A673 (cell line): ENCODE measurements at regions not wholly inside any gene's neighbourhood (a gene's known extent, or its start where the extent isn't known, plus 50 kb on each side); places are given as distances from the start of the nearest gene placed in this dataset.

Experiments used
- BruUV-seq: library from RNA; stranded (reverse); fragments of 400-500 nt; replicated peaks from 2 replicates; lab custom pipeline; 2021; lab: Mats Ljungman, UMichigan
- CTCF ChIA-PET: fragments of 300-600 bp; sonication (Branson Sonifier 250); formaldehyde crosslinking; loops from one replicate; lab custom pipeline; 2022; ENCODE audit warnings: antibody characterized with exemption; lab: Charles Lee
- POLR2A ChIA-PET: fragments of 300-600 bp; sonication (Branson Sonifier 250); formaldehyde crosslinking; loops from one replicate; lab custom pipeline; 2022; ENCODE audit warnings: antibody characterized with exemption; ENCODE audit not compliant: low non-redundant PET; lab: Charles Lee
- DNase-seq: peaks from one replicate; pipeline ENCODE4 v3.0.0-alpha.2; 2015; ENCODE audit warnings: low spot score
- H3K27ac ChIP-seq: fragments of 200-600 bp; sonication (generic); 2 replicates; pipeline ENCODE4 v1.5.1; 2016; ENCODE audit warnings: mixed run types, low read depth, mild to moderate bottlenecking, mixed read lengths, antibody characterized with exemption, low read length; ENCODE audit not compliant: poor library complexity, severe bottlenecking
- H3K27me3 ChIP-seq: fragments of 200-600 bp; sonication (generic); replicated peaks from 2 replicates; pipeline ENCODE4 v1.6.1; 2017; ENCODE audit warnings: mixed run types, low read depth, mild to moderate bottlenecking, mixed read lengths, antibody characterized with exemption, low read length; ENCODE audit not compliant: insufficient read depth, poor library complexity
- H3K36me3 ChIP-seq: fragments of 200-600 bp; sonication (generic); 2 replicates; pipeline ENCODE4 v1.6.1; 2016; ENCODE audit warnings: mixed run types, mild to moderate bottlenecking, mixed read lengths, antibody characterized with exemption, low read length; ENCODE audit not compliant: insufficient read depth, poor library complexity, severe bottlenecking
- H3K4me1 ChIP-seq: fragments of 200-600 bp; sonication (generic); 2 replicates; pipeline ENCODE4 v1.6.1; 2017; ENCODE audit warnings: mixed run types, mild to moderate bottlenecking, mixed read lengths, antibody characterized with exemption, low read length; ENCODE audit not compliant: insufficient read depth, poor library complexity, severe bottlenecking
- H3K4me3 ChIP-seq: fragments of 200-600 bp; sonication (generic); 2 replicates; pipeline ENCODE4 v1.5.1; 2016; ENCODE audit warnings: low read depth, mixed run types, mild to moderate bottlenecking, mixed read lengths, low read length; ENCODE audit not compliant: poor library complexity, severe bottlenecking
- H3K9me3 ChIP-seq: fragments of 200-600 bp; sonication (generic); 2 replicates; pipeline ENCODE4 v1.6.1; 2016; ENCODE audit warnings: mixed run types, low read depth, mild to moderate bottlenecking, mixed read lengths, antibody characterized with exemption, low read length; ENCODE audit not compliant: poor library complexity, severe bottlenecking
- CTCF ChIP-seq: fragments of 300-800, 200-600 bp; sonication (generic); conservative IDR thresholded peaks from 2 replicates; pipeline ENCODE4 v1.5.1; 2017; ENCODE audit warnings: low read depth, mild to moderate bottlenecking, antibody characterized with exemption, low read length, moderate library complexity, mixed read lengths
- EZH2 ChIP-seq: fragments of 200-600 bp; sonication (generic); IDR thresholded peaks from 2 replicates; pipeline ENCODE4 v1.6.1; 2017; ENCODE audit warnings: borderline replicate concordance, low read depth, mild to moderate bottlenecking, mixed read lengths, antibody characterized with exemption, low read length; ENCODE audit not compliant: poor library complexity, severe bottlenecking
- intact Hi-C: fragments of 100-400 bp; cut with micrococcal nuclease; formaldehyde crosslinking; loops from one replicate; pipeline ENCODE4 v1.10.0; 2022; ENCODE audit not compliant: unreplicated experiment

DNA sequence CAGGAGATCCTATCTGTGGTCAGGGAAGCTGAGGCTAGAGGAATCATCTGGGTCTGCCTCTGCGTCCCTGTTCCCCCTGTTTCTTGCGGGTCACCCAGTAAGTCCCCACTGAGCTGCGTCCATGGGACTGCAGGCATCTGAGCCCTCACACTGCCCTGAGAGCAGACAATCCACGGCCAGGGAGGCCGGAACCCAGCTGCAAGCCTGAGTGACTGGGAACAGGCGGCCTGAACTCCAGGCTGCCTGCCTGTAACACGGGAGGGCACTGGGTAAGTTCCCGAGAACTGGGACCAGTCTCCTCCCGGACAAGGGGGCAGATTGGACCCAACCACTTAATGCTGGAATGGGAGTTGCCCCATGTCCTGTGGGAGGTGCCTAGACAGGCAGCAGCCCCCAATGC, 727.4 kb downstream of the BRD1 start:
- peaks cover 18% of the 10 kb centered on the region for H3K4me1 ChIP-seq
- no peak overlapping the region for H3K27ac ChIP-seq
- BruUV-seq = no TSS peak
- no peak for TF ChIP-seq CTCF
- TF ChIP-seq EZH2 = no peak
- H3K36me3 ChIP-seq = no peaks in the 10 kb centered on the region
- ChIA-PET CTCF (no interaction called here), POLR2A (no interaction called here)
- no peaks in the 10 kb centered on the region for H3K9me3 ChIP-seq
- no peak overlapping the region for H3K4me3 ChIP-seq
- H3K27me3 ChIP-seq = no peaks in the 10 kb centered on the region
- DNase-seq = no peak
- intact Hi-C loops = no loop called here

GRCh38 chr22:49099496-49100124, 728.1 kb downstream of the BRD1 start:
- Histone ChIP-seq H3K4me3 (no peak overlapping the region), H3K36me3 (no peaks in the 10 kb centered on the region), H3K27me3 (no peaks in the 10 kb centered on the region), H3K4me1 (peaks cover 21% of the 10 kb centered on the region), H3K9me3 (no peaks in the 10 kb centered on the region), H3K27ac (no peak overlapping the region)
- peak; percentile 49 for DNase-seq
- no peak for TF ChIP-seq CTCF
- no peak for TF ChIP-seq EZH2
- POLR2A ChIA-PET = no interaction called here
- BruUV-seq = no TSS peak
- CTCF ChIA-PET = no interaction called here
- intact Hi-C loops = no loop called here

DNA sequence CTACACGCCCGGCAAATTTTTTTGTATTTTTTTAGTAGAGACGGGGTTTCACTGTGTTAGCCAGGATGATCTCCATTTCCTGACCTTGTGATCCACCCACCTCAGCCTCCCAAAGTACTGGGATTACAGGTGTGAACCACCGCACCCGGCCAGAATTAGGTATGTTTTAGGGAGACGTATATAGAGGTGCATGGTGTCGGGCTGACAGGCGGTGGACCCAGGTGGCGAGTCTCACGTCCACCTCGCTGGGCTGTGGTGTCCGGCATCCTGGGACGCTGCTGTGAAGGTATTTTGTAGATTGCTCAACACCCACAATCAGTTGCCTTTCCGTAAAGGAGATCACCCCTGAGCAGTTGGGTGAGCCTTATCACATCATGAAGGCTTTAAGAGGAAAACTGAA, 728.6 kb downstream of the BRD1 start:
- H3K36me3 ChIP-seq = no peaks in the 10 kb centered on the region
- CTCF ChIA-PET = no interaction called here
- TF ChIP-seq EZH2 (no peak), CTCF (no peak)
- no peak overlapping the region for H3K27ac ChIP-seq
- BruUV-seq = no TSS peak
- no peaks in the 10 kb centered on the region for H3K27me3 ChIP-seq
- H3K9me3 ChIP-seq = no peaks in the 10 kb centered on the region
- POLR2A ChIA-PET = no interaction called here
- intact Hi-C loops = no loop called here
- DNase-seq = no peak
- peaks cover 26% of the 10 kb centered on the region for H3K4me1 ChIP-seq
- H3K4me3 ChIP-seq = no peak overlapping the region
